NCI-H128 (cell line): ENCODE measurements at regions not wholly inside any gene's neighbourhood (a gene's known extent, or its start where the extent isn't known, plus 50 kb on each side); places are given as distances from the start of the nearest gene placed in this dataset.

ENCODE experiments used
- DNase-seq: peaks from one replicate; lab custom pipeline; 2025; ENCODE audit not compliant: unreplicated experiment; lab: John Stamatoyannopoulos, UW

DNA sequence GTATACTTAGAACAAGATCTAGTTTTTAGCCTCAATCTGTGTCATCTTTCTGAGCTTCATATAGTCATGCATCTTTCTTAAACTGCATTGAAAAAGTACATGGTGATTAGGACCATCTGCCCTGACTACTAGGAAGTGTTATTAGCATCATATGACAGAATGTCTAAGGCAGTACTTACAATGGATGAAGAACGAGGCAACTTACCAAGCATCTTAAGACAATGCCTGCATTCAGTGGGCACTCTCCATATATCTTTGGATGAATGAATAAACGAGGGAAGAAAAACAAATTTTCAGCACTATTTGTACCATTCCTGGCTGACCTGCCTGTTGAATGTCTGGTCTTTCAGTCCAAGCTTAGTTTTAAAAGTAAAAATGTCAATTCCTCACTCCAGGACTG, 185.4 kb upstream of the EPHA3 start:
- DNase-seq: no peak

DNA sequence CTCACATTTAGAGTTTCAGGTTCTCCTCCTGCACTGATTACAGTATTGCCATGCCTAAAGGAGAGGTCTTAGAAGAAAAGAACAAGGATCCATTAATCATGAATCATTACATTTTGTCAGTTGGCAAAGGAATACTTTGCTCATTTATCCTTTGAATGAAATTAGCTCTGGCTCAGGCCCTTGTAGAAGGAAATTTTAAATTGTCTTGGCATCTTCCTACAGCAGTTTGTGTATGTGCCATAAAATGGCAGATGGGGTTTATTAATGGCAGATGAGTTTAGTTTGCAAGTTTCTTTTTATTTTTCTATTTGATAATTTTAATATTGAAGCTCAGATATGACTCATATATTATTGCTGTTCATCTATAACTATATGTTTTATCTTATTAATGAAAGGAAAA, 181.2 kb upstream of the EPHA3 start:
- DNase-seq: no peak

GRCh38 chr3:88930611-88931010, 176.8 kb upstream of the EPHA3 start:
- no peak for DNase-seq

- no peak for DNase-seq
Measured at GRCh38 chr3:88936831-88937230, 170.6 kb upstream of the EPHA3 start.

- DNase-seq: no peak
Measured at GRCh38 chr3:88940296-88940695, 167.1 kb upstream of the EPHA3 start.

DNA sequence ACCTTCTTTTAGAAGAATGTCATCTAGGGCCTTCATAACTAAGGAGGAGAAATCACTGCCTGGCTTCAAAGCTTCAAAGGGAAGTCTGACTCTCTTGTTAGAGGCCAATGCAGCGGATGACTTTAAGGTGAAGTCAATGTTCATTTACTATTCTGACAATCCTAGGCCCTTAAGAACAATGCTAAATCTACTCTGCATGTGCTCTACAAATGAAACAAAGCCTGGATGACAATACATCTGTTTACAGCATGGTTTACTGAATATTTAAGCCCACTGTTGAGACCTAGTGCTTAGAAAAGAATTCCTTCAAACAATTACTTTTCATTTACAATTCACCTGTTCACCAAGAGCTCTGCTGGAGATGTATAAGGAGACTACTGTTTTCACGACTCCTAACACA, 160.4 kb upstream of the EPHA3 start:
- no peak for DNase-seq

GRCh38 chr3:88954853-88955252, 152.6 kb upstream of the EPHA3 start:
- DNase-seq: no peak

DNA sequence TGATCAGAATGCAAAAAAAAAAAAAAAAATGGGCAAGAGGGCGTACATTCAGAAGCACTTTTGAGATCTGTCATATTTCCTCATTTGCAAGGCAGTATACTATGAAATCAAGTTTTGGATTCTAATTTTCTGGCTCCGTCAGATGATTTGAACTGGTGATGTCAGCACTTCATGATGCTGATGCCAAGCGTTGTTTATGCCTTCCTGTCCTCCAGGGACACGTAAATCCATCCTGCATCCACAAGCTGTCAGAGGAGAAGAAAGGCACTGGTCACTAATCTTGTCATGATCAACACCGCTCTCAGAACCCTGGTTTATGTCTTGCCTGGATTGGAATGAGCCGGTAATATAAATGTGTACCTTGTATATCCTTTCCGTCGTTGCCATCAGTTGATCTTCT, 152.1 kb upstream of the EPHA3 start:
- no peak for DNase-seq

DNA sequence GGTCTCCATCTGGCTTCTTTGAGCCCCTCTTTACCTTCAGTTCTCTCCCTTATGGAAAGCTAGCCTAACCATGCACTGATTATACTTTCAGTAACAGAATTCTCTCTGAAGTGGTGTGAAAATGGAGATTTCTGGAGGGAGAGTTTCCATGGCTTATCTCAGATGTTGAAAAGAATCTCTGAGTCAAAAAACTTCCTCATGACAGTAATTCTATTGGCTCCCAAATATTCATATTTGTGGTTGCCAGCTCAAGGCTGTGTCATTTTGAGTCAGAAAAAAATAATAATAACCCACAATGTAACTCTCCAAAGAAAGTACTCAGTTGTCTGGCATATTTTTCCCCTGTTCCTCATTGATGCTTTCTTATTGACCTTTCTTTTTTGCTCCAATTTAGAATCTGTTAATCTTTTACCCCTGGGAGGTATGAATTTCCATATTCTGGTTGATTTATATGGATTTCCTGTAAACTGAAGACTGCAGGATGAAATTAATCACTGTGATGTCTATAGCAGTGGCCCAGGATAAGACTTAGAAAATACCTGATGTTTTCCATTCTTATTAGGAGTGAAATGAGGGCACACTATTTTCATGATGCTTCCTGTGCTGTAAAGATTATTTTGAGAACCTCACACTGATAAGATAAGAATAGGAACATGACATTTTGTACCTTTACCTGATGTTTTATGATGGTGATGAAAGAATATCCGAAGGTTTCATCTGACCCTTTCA, 149.5 kb upstream of the EPHA3 start:
- no peak for DNase-seq

DNA sequence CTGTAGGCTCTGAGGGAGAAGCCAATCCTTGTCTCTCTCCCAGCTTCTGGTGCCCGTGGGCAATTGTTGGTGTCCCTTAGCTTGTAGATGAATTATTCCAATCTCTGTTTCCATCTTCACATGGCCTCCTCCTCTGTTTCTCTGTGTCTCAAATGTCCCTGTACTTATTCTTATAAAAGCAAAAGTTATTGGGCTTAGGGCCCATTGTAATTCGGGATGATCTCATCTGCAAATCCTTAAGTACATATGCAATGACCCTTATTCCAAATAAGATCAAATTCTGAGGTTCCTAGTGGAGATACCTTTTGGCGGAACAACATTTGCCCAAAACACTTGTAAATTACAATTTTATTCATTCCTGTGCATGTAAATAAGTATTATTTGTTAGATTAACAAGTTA, 147.4 kb upstream of the EPHA3 start:
- no peak for DNase-seq

DNA sequence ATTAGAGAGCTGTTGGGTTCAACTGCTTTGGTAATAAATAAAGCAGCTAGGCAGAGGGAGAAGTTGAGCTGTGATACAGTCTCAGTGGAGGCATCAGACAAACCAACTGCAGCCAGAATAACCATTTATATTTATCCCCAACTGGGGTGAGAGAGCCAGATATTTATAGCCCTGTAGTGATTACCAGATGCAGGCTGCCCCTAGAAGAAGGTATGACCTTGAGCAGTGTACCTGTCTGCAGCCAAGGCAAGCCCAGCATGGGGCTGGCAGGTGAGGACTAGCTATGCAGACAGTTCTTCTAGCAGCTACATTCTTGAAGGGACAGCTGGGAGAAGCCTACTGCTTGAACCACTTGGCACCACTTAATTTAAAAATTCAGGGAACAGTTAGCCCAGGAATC, 144.4 kb upstream of the EPHA3 start:
- no peak for DNase-seq

GRCh38 chr3:88979760-88980159, 127.7 kb upstream of the EPHA3 start:
- no peak for DNase-seq

- no peak for DNase-seq
Measured at GRCh38 chr3:88983458-88983857, 124.0 kb upstream of the EPHA3 start.

DNA sequence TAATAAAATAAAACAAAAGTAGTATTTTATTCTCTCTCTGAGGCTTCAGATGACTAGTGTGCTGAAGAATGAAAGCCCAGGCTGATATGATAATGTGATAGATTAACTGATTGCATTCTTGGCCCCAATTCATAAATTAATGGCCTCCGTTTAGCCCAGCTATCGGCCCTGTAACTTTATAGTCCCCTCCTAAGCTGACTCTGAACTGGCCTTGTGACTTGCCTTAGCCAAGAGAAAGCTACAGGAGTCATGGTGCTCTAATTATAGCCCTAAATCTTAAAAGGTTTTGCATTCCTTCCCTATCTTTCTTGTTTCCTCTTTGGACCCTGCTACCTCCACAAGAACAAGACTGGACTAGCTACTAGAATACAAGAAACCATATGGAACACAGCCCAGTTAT, 123.2 kb upstream of the EPHA3 start:
- no peak for DNase-seq

- no peak for DNase-seq
Measured at GRCh38 chr3:88984832-88985231, 122.6 kb upstream of the EPHA3 start.

DNA sequence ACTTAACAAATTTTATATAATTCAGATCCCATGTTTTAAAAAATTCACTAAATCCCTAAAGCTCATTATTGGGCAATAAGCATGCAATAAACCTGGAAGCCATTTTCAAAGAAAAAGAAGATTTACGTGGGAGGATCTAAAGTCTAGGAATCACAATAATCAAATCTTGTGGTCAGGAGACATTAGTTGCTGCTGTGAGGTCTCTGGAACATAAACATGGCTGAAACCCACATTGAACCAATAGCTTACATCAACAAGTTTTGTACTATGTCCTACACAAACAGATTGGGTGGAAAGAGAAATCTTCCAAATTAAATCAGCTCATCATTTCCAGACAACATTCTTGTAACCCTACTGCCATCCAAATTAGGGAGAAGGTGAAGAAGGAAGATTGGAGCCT, 121.9 kb upstream of the EPHA3 start:
- no peak for DNase-seq

GRCh38 chr3:88986834-88987233, 120.6 kb upstream of the EPHA3 start:
- no peak for DNase-seq

DNA sequence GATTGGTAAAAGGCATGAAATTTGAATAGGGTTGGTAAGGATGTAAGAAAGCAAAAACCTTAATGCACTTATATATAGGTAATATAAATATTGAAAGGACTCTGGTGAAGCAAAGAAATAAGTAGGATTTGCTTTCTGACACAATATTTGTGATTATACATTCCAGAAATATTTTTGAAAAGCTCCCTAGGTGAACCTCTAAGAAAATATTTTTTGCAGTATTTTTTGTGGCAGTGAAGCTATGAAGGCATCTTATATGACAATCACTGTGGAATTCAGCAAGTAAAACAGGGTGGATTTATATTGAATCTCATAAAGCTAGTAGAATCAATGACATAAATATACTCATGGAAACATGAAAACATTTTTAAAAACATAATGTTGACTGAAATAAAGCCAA, 119.6 kb upstream of the EPHA3 start:
- DNase-seq: no peak

DNA sequence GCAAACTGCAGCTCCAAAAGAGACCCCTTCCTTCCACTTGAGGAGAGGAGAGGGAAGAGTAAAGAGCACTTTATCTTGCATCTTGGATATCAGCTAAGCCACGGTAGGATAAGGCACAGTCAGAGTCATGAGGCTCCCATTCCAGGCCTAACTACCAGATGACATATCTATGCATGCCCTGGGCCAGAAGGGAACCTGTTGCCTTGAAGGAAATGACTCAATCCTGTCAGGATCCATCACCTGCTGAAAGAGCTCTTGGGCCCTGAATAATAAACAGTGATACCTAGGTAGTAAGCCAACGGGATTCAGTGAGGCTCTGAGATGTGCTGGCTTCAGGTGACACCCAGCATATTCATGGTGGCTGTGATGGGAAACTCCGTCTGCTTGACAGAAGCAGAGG, 118.5 kb upstream of the EPHA3 start:
- no peak for DNase-seq

DNA sequence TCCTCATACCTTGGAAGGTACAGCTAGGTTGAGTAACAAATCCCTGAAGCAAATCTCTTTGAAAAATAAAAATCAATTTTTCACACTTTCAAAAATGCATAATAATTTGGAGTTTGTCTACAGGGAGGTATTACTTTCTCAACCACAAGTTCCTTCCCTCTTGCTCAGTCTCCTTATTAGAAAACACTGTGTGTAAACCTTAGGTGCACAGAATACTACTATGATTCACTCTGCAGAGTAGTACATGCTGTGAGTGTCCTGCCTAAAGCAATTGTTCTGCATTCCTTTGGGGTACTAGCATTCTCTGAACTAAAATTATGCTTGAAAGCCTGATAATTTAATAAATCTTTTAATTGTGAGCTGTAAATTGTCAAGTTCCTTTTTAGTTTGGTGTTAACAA, 115.9 kb upstream of the EPHA3 start:
- no peak for DNase-seq

GRCh38 chr3:88996691-88997090, 110.7 kb upstream of the EPHA3 start:
- no peak for DNase-seq

DNA sequence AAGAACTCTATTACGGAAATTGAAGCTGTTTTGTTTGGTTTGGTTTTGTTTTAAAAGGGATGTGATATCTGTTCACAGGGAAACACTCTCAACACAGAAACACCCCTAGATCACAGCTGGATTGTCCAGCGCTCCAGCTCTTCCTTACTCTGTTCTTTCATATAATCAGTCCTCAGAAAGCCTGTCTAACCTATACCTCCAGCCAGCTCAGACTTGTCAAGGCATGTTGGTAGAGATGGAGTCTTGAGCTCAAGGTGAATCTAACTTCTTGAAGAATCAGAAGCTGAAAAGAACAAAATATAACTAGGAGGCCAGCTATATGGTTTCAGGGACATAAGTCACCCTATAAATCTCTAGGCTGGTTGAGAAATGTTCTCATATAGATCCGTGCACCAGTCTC, 110.2 kb upstream of the EPHA3 start:
- DNase-seq: no peak

- no peak for DNase-seq
Measured at GRCh38 chr3:89000886-89001285, 106.5 kb upstream of the EPHA3 start.

- no peak for DNase-seq
Measured at GRCh38 chr3:89002191-89002590, 105.2 kb upstream of the EPHA3 start.
